Activated CD8-positive, alpha-beta T cell treated with anti-CD3 and anti-CD28 coated beads for 36 hours (primary cell): ENCODE measurements at regions not wholly inside any gene's neighbourhood (a gene's known extent, or its start where the extent isn't known, plus 50 kb on each side); places are given as distances from the start of the nearest gene placed in this dataset.

Experiments used
- ATAC-seq: fragments of 200-7000 bp; cut with Tn5 transposase; one replicate; pipeline ENCODE4 v1.10.0; 2021; ENCODE audit warnings: mild to moderate bottlenecking, moderate library complexity
- CTCF ChIA-PET: fragments of 350-600 bp; sonication (Branson Sonifier 250); formaldehyde crosslinking; loops from one replicate; lab custom pipeline; 2021; ENCODE audit warnings: antibody characterized with exemption; lab: Charles Lee
- POLR2A ChIA-PET: fragments of 350-600 bp; sonication (Branson Sonifier 250); formaldehyde crosslinking; loops from one replicate; lab custom pipeline; 2021; ENCODE audit warnings: antibody characterized with exemption; lab: Charles Lee
- DNase-seq: peaks from one replicate; pipeline ENCODE4 v3.0.0-alpha.2; 2020
- H3K27ac Mint-ChIP-seq: one replicate; pipeline ENCODE4 v1.8.0; 2021; ENCODE audit warnings: mild to moderate bottlenecking, mixed read lengths
- H3K27me3 Mint-ChIP-seq: one replicate; pipeline ENCODE4 v1.8.0; 2021; ENCODE audit warnings: mixed read lengths
- H3K36me3 Mint-ChIP-seq: one replicate; pipeline ENCODE4 v1.8.0; 2021; ENCODE audit warnings: low read depth, mixed read lengths
- H3K4me1 Mint-ChIP-seq: one replicate; pipeline ENCODE4 v1.8.0; 2021; ENCODE audit warnings: low read depth, mixed read lengths
- H3K4me3 Mint-ChIP-seq: one replicate; pipeline ENCODE4 v1.8.0; 2021; ENCODE audit warnings: mild to moderate bottlenecking, moderate library complexity, mixed read lengths
- H3K9me3 Mint-ChIP-seq: one replicate; pipeline ENCODE4 v1.8.0; 2021; ENCODE audit warnings: mixed read lengths
- CTCF ChIP-seq: fragments of 200-600 bp; IDR thresholded peaks from one replicate; pipeline ENCODE4 v1.8.0; 2022; ENCODE audit warnings: antibody characterized with exemption, mild to moderate bottlenecking
- intact Hi-C: fragments of 100-400 bp; cut with micrococcal nuclease; formaldehyde crosslinking; loops from one replicate; pipeline ENCODE4 v1.10.0; 2022

DNA sequence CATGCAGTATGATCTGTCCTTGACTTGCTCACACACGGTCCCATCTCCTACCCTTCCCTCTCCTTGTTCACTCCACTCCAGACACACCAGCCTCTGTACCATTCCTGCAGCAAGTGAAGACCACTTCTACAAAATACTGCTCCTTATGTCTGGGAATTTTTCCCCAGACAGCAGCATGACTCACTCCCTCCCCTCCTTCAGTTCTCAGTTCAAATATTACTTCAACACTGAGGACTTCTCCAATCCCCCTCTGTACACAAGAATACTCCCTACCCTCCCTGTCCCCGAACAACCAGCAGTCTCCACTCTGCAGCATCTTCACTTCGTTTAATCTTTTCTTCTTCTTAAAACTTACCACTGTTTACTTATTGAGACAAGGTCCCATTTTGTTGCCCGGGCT lies 474.0 kb downstream of the GPAM start:
- no peak for TF ChIP-seq CTCF
- Mint-ChIP-seq H3K27ac (no peak overlapping the region), H3K4me3 (no peak overlapping the region), H3K27me3 (no peaks in the 10 kb centered on the region), H3K36me3 (no peaks in the 10 kb centered on the region), H3K4me1 (no peaks in the 10 kb centered on the region), H3K9me3 (peaks cover 2% of the 10 kb centered on the region)
- ChIA-PET POLR2A (no interaction called here), CTCF (no interaction called here)
- DNase-seq (no peak), ATAC-seq (no peak)
- intact Hi-C loops, result no loop called here

- Mint-ChIP-seq H3K36me3 (no peaks in the 10 kb centered on the region), H3K4me1 (no peaks in the 10 kb centered on the region), H3K9me3 (peaks cover 18% of the 10 kb centered on the region), H3K27ac (no peak overlapping the region), H3K4me3 (no peak overlapping the region), H3K27me3 (no peaks in the 10 kb centered on the region)
- no peak for TF ChIP-seq CTCF
- intact Hi-C loops, result no loop called here
- ChIA-PET POLR2A (no interaction called here), CTCF (no interaction called here)
- no peak for DNase-seq
- ATAC-seq, result no peak
These were observed 467.5 kb downstream of the GPAM start for GRCh38 chr10:111716032-111716431.

- DNase-seq (no peak), ATAC-seq (no peak)
- ChIA-PET POLR2A (no interaction called here), CTCF (no interaction called here)
- intact Hi-C loops, result no loop called here
- TF ChIP-seq CTCF, result no peak
- no peaks in the 10 kb centered on the region for H3K27me3 Mint-ChIP-seq
- no peaks in the 10 kb centered on the region for H3K4me1 Mint-ChIP-seq
- no peak overlapping the region for H3K4me3 Mint-ChIP-seq
- no peaks in the 10 kb centered on the region for H3K9me3 Mint-ChIP-seq
- H3K27ac Mint-ChIP-seq, result no peak overlapping the region
- no peaks in the 10 kb centered on the region for H3K36me3 Mint-ChIP-seq
These were observed 459.4 kb downstream of the GPAM start for GRCh38 chr10:111724121-111724520.

GRCh38 chr10:111725050-111725449 lies 458.5 kb downstream of the GPAM start:
- Mint-ChIP-seq H3K4me3 (no peak overlapping the region), H3K27me3 (no peaks in the 10 kb centered on the region), H3K36me3 (no peaks in the 10 kb centered on the region), H3K9me3 (no peaks in the 10 kb centered on the region), H3K27ac (no peak overlapping the region), H3K4me1 (no peaks in the 10 kb centered on the region)
- ChIA-PET POLR2A (no interaction called here), CTCF (no interaction called here)
- DNase-seq (no peak), ATAC-seq (no peak)
- intact Hi-C loops, result no loop called here
- TF ChIP-seq CTCF, result no peak

GRCh38 chr10:111732166-111732785 lies 451.3 kb downstream of the GPAM start:
- no peak overlapping the region for H3K4me3 Mint-ChIP-seq
- POLR2A ChIA-PET, result no interaction called here
- H3K9me3 Mint-ChIP-seq, result no peaks in the 10 kb centered on the region
- DNase-seq, result no peak
- H3K36me3 Mint-ChIP-seq, result no peaks in the 10 kb centered on the region
- ATAC-seq, result no peak
- no peaks in the 10 kb centered on the region for H3K4me1 Mint-ChIP-seq
- CTCF ChIA-PET, result interaction anchor here (0.8 kb wide), 1 partner anchor 10 kb away, joined by 3 read pairs; no protein-coding TSS in a partner anchor
- H3K27ac Mint-ChIP-seq, result no peak overlapping the region
- no peaks in the 10 kb centered on the region for H3K27me3 Mint-ChIP-seq
- TF ChIP-seq CTCF, result no peak
- intact Hi-C loops, result no loop called here
